H9 (cell line): ENCODE measurements at regions not wholly inside any gene's neighbourhood (a gene's known extent, or its start where the extent isn't known, plus 50 kb on each side); places are given as distances from the start of the nearest gene placed in this dataset.

Experiments used
- DNase-seq: peaks from one replicate; pipeline ENCODE4 v3.0.0-alpha.2; 2017
- H2AFZ ChIP-seq: one replicate; pipeline ENCODE4 v1.6.1; 2013; ENCODE audit warnings: mild to moderate bottlenecking, low read length, control low read depth, moderate library complexity
- H2AK5ac ChIP-seq: 2 replicates; pipeline ENCODE4 v1.6.1; 2013; ENCODE audit warnings: low read length, control low read depth, mixed read lengths; ENCODE audit not compliant: insufficient read length
- H2BK120ac ChIP-seq: one replicate; pipeline ENCODE4 v1.6.1; 2013; ENCODE audit warnings: low read depth, mild to moderate bottlenecking, low read length, control low read depth, inconsistent platforms; ENCODE audit not compliant: poor library complexity, severe bottlenecking
- H2BK12ac ChIP-seq: 2 replicates; pipeline ENCODE4 v1.6.1; 2013; ENCODE audit warnings: low read length, control low read depth, mixed read lengths, low read depth; ENCODE audit not compliant: insufficient read length
- H2BK15ac ChIP-seq: 2 replicates; pipeline ENCODE4 v1.6.1; 2013; ENCODE audit warnings: low read depth, low read length, control low read depth
- H2BK20ac ChIP-seq: one replicate; pipeline ENCODE4 v1.6.1; 2013; ENCODE audit warnings: low read depth, mild to moderate bottlenecking, low read length, control low read depth, inconsistent platforms; ENCODE audit not compliant: poor library complexity, severe bottlenecking
- H2BK5ac ChIP-seq: 2 replicates; pipeline ENCODE4 v1.6.1; 2013; ENCODE audit warnings: low read length, control low read depth, mixed read lengths; ENCODE audit not compliant: insufficient read length
- H3K14ac ChIP-seq: 2 replicates; pipeline ENCODE4 v1.6.1; 2013; ENCODE audit warnings: low read length, control low read depth; ENCODE audit not compliant: insufficient read depth
- H3K18ac ChIP-seq: 2 replicates; pipeline ENCODE4 v1.6.1; 2013; ENCODE audit warnings: low read depth, mild to moderate bottlenecking, mixed read lengths, low read length, control low read depth; ENCODE audit not compliant: insufficient read length
- H3K23ac ChIP-seq: 2 replicates; pipeline ENCODE4 v1.6.1; 2013; ENCODE audit warnings: low read length, control low read depth, mixed read lengths, low read depth; ENCODE audit not compliant: insufficient read length
- H3K23me2 ChIP-seq: 2 replicates; pipeline ENCODE4 v1.6.1; 2013; ENCODE audit warnings: low read depth, mild to moderate bottlenecking, mixed read lengths, low read length, control low read depth; ENCODE audit not compliant: insufficient read length, poor library complexity, severe bottlenecking
- H3K27ac ChIP-seq: 2 replicates; pipeline ENCODE4 v1.5.1; 2013; ENCODE audit warnings: low read length, control low read depth, mixed read lengths, low read depth; ENCODE audit not compliant: insufficient read length
- H3K27me3 ChIP-seq: 2 replicates; pipeline ENCODE4 v1.6.1; 2013; ENCODE audit warnings: low read length, control low read depth, inconsistent platforms; ENCODE audit not compliant: insufficient read depth
- H3K4ac ChIP-seq: 2 replicates; pipeline ENCODE4 v1.6.1; 2013; ENCODE audit warnings: low read depth, mild to moderate bottlenecking, control low read depth, inconsistent platforms, low read length, moderate library complexity
- H3K4me1 ChIP-seq: 2 replicates; pipeline ENCODE4 v1.6.1; 2013; ENCODE audit warnings: low read length, control low read depth, inconsistent platforms; ENCODE audit not compliant: insufficient read depth
- H3K4me2 ChIP-seq: 2 replicates; pipeline ENCODE4 v1.6.1; 2013; ENCODE audit warnings: low read length, control low read depth, mixed read lengths; ENCODE audit not compliant: insufficient read length, insufficient read depth
- H3K56ac ChIP-seq: 2 replicates; pipeline ENCODE4 v1.6.1; 2013; ENCODE audit warnings: low read depth, mild to moderate bottlenecking, mixed read lengths, low read length, control low read depth; ENCODE audit not compliant: insufficient read length
- H3K79me1 ChIP-seq: 2 replicates; pipeline ENCODE4 v1.6.1; 2013; ENCODE audit warnings: low read depth, mild to moderate bottlenecking, moderate library complexity, low read length, control low read depth, inconsistent platforms; ENCODE audit not compliant: insufficient read depth, poor library complexity, severe bottlenecking
- H3K79me2 ChIP-seq: 2 replicates; pipeline ENCODE4 v1.6.1; 2013; ENCODE audit warnings: low read length, control low read depth, inconsistent platforms; ENCODE audit not compliant: insufficient read depth
- H3K9ac ChIP-seq: 2 replicates; pipeline ENCODE4 v1.6.1; 2013; ENCODE audit warnings: low read length, control low read depth, mixed read lengths; ENCODE audit not compliant: insufficient read length; ENCODE audit errors: extremely low read depth
- H3K9me3 ChIP-seq: one replicate; pipeline ENCODE4 v1.6.1; 2013; ENCODE audit warnings: low read depth, low read length, inconsistent platforms; ENCODE audit not compliant: control insufficient read depth
- H3T11ph ChIP-seq: one replicate; pipeline ENCODE4 v1.6.1; 2013; ENCODE audit warnings: mild to moderate bottlenecking, low read length, control low read depth, inconsistent platforms
- H4K20me1 ChIP-seq: one replicate; pipeline ENCODE4 v1.6.1; 2013; ENCODE audit not compliant: control insufficient read depth, insufficient read length, insufficient read depth
- H4K5ac ChIP-seq: 2 replicates; pipeline ENCODE4 v1.6.1; 2013; ENCODE audit warnings: low read depth, mild to moderate bottlenecking, mixed read lengths, low read length, control low read depth; ENCODE audit not compliant: insufficient read length
- H4K8ac ChIP-seq: replicated peaks from 2 replicates; pipeline ENCODE4 v1.6.1; 2013; ENCODE audit warnings: low read length, control low read depth, mixed read lengths, low read depth; ENCODE audit not compliant: insufficient read length
- H4K91ac ChIP-seq: 2 replicates; pipeline ENCODE4 v1.6.1; 2013; ENCODE audit warnings: low read depth, mild to moderate bottlenecking, moderate library complexity, mixed read lengths, low read length, control low read depth; ENCODE audit not compliant: insufficient read length
- H3K27ac Mint-ChIP-seq, 3 experiments: 2 replicates in 2 of 3; 3 replicates in 1 of 3; pipeline ENCODE4 v1.8.0; 2020 to 2021; ENCODE audit warnings: mixed read lengths in 3 of 3, mild to moderate bottlenecking in 1 of 3, moderate library complexity in 1 of 3
- H3K27me3 Mint-ChIP-seq: 2 replicates; pipeline ENCODE4 v1.8.0; 2021; ENCODE audit warnings: low read depth, mild to moderate bottlenecking, moderate library complexity, mixed read lengths
- H3K36me3 Mint-ChIP-seq, 3 experiments: 2 replicates in 2 of 3; 3 replicates in 1 of 3; pipeline ENCODE4 v1.8.0; 2020 to 2021; ENCODE audit warnings: low read depth in 3 of 3, mixed read lengths in 3 of 3; ENCODE audit not compliant: insufficient read depth in 1 of 3
- H3K4me1 Mint-ChIP-seq, 2 experiments: 2 replicates each; pipeline ENCODE4 v1.8.0; 2020; ENCODE audit warnings: mixed read lengths in 2 of 2
- H3K4me3 Mint-ChIP-seq, 2 experiments: 2 replicates in 1 of 2; 3 replicates in 1 of 2; pipeline ENCODE4 v1.8.0; 2020 to 2021; ENCODE audit warnings: mild to moderate bottlenecking in 2 of 2, mixed read lengths in 2 of 2, moderate library complexity in 1 of 2
- H3K9me3 Mint-ChIP-seq, 2 experiments: 2 replicates in 1 of 2; 3 replicates in 1 of 2; pipeline ENCODE4 v1.8.0; 2020; ENCODE audit warnings: mild to moderate bottlenecking in 2 of 2, mixed read lengths in 2 of 2, moderate library complexity in 1 of 2
- WGBS: extraction: QIAGEN DNeasy Blood & Tissue Kit; methylation state at CpG from one replicate; pipeline ENCODE4 v1.1.7; 2013; ENCODE audit warnings: missing lambda C conversion rate, low lambda C conversion rate, mixed read lengths; ENCODE audit not compliant: insufficient read length; ENCODE audit errors: extremely low coverage; 5-methylcytosine and 5-hydroxymethylcytosine counted together
- TF ChIP-seq, protein P1 (sequence below): fragments of 200-600 bp; sonication (generic); conservative IDR thresholded peaks from 3 replicates; pipeline ENCODE4 v1.8.0; 2021; ENCODE audit warnings: antibody characterized with exemption, mild to moderate bottlenecking

DNA sequence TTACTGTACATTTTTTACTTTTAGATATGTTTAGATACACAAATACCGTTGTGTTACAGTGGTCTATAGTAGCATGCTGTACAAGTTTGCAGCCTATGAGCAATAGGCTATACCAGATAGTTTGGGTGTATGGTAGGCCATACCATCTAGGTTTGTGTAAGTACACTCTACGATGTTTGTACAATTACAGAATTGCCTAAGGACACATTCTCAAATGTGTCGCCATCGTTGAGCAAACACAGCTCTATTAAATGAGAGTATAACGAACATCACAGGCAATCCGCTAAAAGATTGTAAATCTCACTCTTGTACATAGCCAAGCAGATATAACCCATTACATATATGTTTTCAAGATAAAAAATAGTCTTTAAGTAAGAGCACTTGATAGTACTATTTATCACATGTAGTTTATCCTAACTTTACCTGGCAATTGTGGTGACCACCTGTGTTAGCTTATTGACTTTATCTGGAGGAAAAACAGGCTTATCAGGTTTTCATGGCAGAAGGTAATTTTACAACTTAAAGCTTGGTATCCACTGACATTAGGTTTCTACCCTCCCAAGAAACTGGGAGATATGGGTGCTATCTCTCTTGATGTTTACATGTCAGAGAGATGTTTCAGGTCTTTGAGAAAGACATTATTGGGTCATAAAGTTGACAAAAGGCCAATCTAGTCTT is 898.7 kb downstream of the NSUN3 start:
- H2AFZ ChIP-seq: no peak overlapping the region
- no peak overlapping the region for H2BK15ac ChIP-seq
- no peak overlapping the region for H3K56ac ChIP-seq
- H3K79me1 ChIP-seq: no peaks in the 10 kb centered on the region
- Mint-ChIP-seq H3K9me3 (peaks cover 2 to 5% of the 10 kb centered on the region in 2 experiments; a peak in 3 of 5 replicates), H3K36me3 (no peaks in the 10 kb centered on the region), H3K27ac (no peak overlapping the region), H3K27me3 (no peaks in the 10 kb centered on the region), H3K4me1 (peaks cover 4 to 5% of the 10 kb centered on the region in 2 experiments; a peak in 2 of 4 replicates), H3K4me3 (no peak overlapping the region)
- no peak overlapping the region for H2BK120ac ChIP-seq
- H3K4me2 ChIP-seq: no peak overlapping the region
- no peaks in the 10 kb centered on the region for H4K20me1 ChIP-seq
- DNase-seq: no peak
- H3K27me3 ChIP-seq: no peaks in the 10 kb centered on the region
- H3K4ac ChIP-seq: no peak overlapping the region
- H4K91ac ChIP-seq: no peak overlapping the region
- no peaks in the 10 kb centered on the region for H3K9me3 ChIP-seq
- no peak overlapping the region for H2BK5ac ChIP-seq
- WGBS: no CpG with 5 or more reads among the region's 6 CpGs
- H3K9ac ChIP-seq: no peak overlapping the region
- H3T11ph ChIP-seq: no peak overlapping the region
- H3K18ac ChIP-seq: no peak overlapping the region
- TF ChIP-seq, protein P1, sequence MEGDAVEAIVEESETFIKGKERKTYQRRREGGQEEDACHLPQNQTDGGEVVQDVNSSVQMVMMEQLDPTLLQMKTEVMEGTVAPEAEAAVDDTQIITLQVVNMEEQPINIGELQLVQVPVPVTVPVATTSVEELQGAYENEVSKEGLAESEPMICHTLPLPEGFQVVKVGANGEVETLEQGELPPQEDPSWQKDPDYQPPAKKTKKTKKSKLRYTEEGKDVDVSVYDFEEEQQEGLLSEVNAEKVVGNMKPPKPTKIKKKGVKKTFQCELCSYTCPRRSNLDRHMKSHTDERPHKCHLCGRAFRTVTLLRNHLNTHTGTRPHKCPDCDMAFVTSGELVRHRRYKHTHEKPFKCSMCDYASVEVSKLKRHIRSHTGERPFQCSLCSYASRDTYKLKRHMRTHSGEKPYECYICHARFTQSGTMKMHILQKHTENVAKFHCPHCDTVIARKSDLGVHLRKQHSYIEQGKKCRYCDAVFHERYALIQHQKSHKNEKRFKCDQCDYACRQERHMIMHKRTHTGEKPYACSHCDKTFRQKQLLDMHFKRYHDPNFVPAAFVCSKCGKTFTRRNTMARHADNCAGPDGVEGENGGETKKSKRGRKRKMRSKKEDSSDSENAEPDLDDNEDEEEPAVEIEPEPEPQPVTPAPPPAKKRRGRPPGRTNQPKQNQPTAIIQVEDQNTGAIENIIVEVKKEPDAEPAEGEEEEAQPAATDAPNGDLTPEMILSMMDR: no peak
- no peak overlapping the region for H4K5ac ChIP-seq
- no peak overlapping the region for H4K8ac ChIP-seq
- H2AK5ac ChIP-seq: no peak overlapping the region
- no peak overlapping the region for H3K23ac ChIP-seq
- no peaks in the 10 kb centered on the region for H3K4me1 ChIP-seq
- no peak overlapping the region for H2BK20ac ChIP-seq
- H3K27ac ChIP-seq: no peak overlapping the region
- H2BK12ac ChIP-seq: no peak overlapping the region
- H3K79me2 ChIP-seq: no peaks in the 10 kb centered on the region
- no peak overlapping the region for H3K14ac ChIP-seq
- H3K23me2 ChIP-seq: no peaks in the 10 kb centered on the region
